ENCODE measurements at regions not wholly inside any gene's neighbourhood (a gene's known extent, or its start where the extent isn't known, plus 50 kb on each side); places are given as distances from the start of the nearest gene placed in this dataset.

DNA sequence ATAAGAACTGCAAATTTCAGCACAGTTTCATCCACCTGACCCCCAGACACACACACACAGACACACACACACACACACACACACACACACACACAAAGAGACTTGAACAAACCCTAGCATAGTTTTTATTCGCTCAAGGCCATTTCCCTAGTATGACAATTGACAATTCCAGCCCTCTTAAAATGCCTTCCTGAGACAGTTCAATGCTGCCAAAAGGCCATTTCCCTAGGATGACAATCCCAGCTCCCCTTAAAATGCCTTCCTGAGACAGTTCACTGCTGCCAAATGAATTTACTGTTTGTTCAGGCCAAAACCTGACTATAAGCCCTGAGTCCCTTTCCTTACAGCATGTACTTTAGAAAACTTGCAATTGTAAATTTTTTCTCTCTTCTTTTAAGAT, 259.5 kb upstream of the SLC7A11 start:
- Histone ChIP-seq H4K91ac (ENCODE audit: insufficient read depth, low read depth, low read length) (no peak overlapping the region), H3K4me2 (ENCODE audit: low read depth, low read length) (no peak overlapping the region), H2BK15ac (ENCODE audit: low read depth, low read length) (no peak overlapping the region), H3K4me1 (ENCODE audit: control insufficient read depth, insufficient read depth, low read length) (no peaks in the 10 kb centered on the region), H2AFZ (replicated peaks; ENCODE audit: low read length, poor library complexity) (no peak overlapping the region), H2AK5ac (ENCODE audit: low read depth, low read length) (no peak overlapping the region), H4K5ac (ENCODE audit: low read depth, low read length) (no peak overlapping the region), H2BK5ac (ENCODE audit: low read depth, low read length, poor library complexity, severe bottlenecking) (no peak overlapping the region), H3K9me1 (ENCODE audit: insufficient read depth, low read length) (no peaks in the 10 kb centered on the region), H3K4me3 (ENCODE audit: insufficient read depth, low read depth, low read length) (no peak overlapping the region), H3K18ac (ENCODE audit: low read depth, low read length) (no peak overlapping the region), H3K36me3 (ENCODE audit: control insufficient read depth, insufficient read depth, low read length) (no peaks in the 10 kb centered on the region), H3K27me3 (ENCODE audit: control insufficient read depth, insufficient read depth, low read length) (no peaks in the 10 kb centered on the region), H2AK9ac (replicated peaks; ENCODE audit: low read depth, low read length, poor library complexity) (no peak overlapping the region), H3K9ac (ENCODE audit: low read depth, low read length) (no peak overlapping the region), H3K79me1 (ENCODE audit: low read depth in 1 of 2, low read length in 2 of 2) (no peaks in the 10 kb centered on the region), H4K20me1 (ENCODE audit: insufficient read depth, low read length) (no peaks in the 10 kb centered on the region), H2BK20ac (ENCODE audit: low read depth, low read length) (no peak overlapping the region), H3K27ac (ENCODE audit: insufficient read depth, low read length) (no peak overlapping the region), H3K9me3 (ENCODE audit: control insufficient read depth, insufficient read depth, low read length) (peaks cover 2% of the 10 kb centered on the region), H3K56ac (ENCODE audit: extremely low read depth, insufficient read depth, low read length) (no peak overlapping the region), H3K4ac (ENCODE audit: low read depth, low read length) (no peak overlapping the region), H3K23ac (ENCODE audit: low read depth, low read length) (no peak overlapping the region), H2BK120ac (ENCODE audit: low read depth, low read length) (no peak overlapping the region), H4K8ac (ENCODE audit: low read depth in 2 of 2, low read length in 2 of 2) (no peak overlapping the region), H3K14ac (replicated peaks; ENCODE audit: low read depth, low read length) (no peak overlapping the region)
- DNase-seq (no peak), ATAC-seq (ENCODE audit: low read depth) (no peak)
- BruUV-seq (replicated peaks) = no TSS peak
- in situ Hi-C loops (cut with MboI; ENCODE audit: low sequenced_read_pairs) (no loop called here), dilution Hi-C loops (cut with HindIII; ENCODE audit: low sequenced_read_pairs, unreplicated experiment) (no loop called here), intact Hi-C loops (cut with micrococcal nuclease) (no loop called here)
- TF ChIP-seq RCOR1 (IDR thresholded peaks at IDR 0.05; ENCODE audit: insufficient replicate concordance, low read length) (no peak), RAD21 (IDR thresholded peaks at IDR 0.05; ENCODE audit: low read length) (no peak), MAZ (IDR thresholded peaks at IDR 0.05; ENCODE audit: borderline replicate concordance, low read depth, low read length) (no peak), CEBPB (IDR thresholded peaks at IDR 0.05; ENCODE audit: low read depth, low read length) (no peak)
- WGBS, 2 experiments (ENCODE audit: extremely low coverage in 2 of 2, insufficient read length in 1 of 2) = 83% methylated on average over 1 of the region's 1 CpG; no CpG with 5 or more reads in 1 of the 2 experiments
- ChIA-PET POLR2A (ENCODE audit: unreplicated experiment) (no interaction called here), CTCF (no interaction called here)
